ENCODE measurements at regions not wholly inside any gene's neighbourhood (a gene's known extent, or its start where the extent isn't known, plus 50 kb on each side); places are given as distances from the start of the nearest gene placed in this dataset.

DNA sequence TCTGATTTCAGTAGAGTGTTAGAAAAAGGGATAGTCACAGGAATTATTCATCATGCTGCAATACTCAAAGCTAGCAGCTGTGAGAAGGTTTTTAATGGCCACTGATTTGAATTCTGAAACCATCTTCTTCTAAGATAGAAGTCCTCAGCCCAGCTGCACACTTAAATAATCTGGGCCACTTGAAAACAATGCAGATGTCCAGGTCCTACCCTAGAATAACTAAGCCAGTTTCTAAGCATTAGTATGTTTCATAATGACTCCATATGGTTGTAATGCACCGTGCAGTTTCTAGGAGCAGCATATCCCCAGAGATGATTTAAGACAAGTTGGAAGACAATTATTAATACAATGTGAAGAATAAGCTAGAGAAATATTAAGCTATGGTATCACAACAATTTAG lies 159.9 kb upstream of the FBXL17 start:
- TF ChIP-seq, protein P1, sequence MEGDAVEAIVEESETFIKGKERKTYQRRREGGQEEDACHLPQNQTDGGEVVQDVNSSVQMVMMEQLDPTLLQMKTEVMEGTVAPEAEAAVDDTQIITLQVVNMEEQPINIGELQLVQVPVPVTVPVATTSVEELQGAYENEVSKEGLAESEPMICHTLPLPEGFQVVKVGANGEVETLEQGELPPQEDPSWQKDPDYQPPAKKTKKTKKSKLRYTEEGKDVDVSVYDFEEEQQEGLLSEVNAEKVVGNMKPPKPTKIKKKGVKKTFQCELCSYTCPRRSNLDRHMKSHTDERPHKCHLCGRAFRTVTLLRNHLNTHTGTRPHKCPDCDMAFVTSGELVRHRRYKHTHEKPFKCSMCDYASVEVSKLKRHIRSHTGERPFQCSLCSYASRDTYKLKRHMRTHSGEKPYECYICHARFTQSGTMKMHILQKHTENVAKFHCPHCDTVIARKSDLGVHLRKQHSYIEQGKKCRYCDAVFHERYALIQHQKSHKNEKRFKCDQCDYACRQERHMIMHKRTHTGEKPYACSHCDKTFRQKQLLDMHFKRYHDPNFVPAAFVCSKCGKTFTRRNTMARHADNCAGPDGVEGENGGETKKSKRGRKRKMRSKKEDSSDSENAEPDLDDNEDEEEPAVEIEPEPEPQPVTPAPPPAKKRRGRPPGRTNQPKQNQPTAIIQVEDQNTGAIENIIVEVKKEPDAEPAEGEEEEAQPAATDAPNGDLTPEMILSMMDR (IDR thresholded peaks at IDR 0.05; ENCODE audit: low read depth, low read length, poor library complexity, severe bottlenecking), result no peak
- TF ChIP-seq EZH2phosphoT487 (IDR thresholded peaks at IDR 0.05; ENCODE audit: borderline replicate concordance, low read length), result no peak

Data from DOHH2 (cell line).